PC-9 (cell line): ENCODE measurements at regions not wholly inside any gene's neighbourhood (a gene's known extent, or its start where the extent isn't known, plus 50 kb on each side); places are given as distances from the start of the nearest gene placed in this dataset.

Experiments used
- EZH2 ChIP-seq: fragments of 200-600 bp; sonication (generic); IDR thresholded peaks from 2 replicates; pipeline ENCODE4 v1.8.0; 2017; ENCODE audit warnings: antibody characterized with exemption, low read depth
- TF ChIP-seq, protein P1 (sequence below): fragments of 200-600 bp; sonication (generic); conservative IDR thresholded peaks from 2 replicates; pipeline ENCODE4 v1.6.1; 2017; ENCODE audit warnings: mixed run types, antibody characterized with exemption, mild to moderate bottlenecking, moderate library complexity

GRCh38 chr10:61834519-61834918 is 67.0 kb upstream of the ARID5B start:
- TF ChIP-seq, protein P1, sequence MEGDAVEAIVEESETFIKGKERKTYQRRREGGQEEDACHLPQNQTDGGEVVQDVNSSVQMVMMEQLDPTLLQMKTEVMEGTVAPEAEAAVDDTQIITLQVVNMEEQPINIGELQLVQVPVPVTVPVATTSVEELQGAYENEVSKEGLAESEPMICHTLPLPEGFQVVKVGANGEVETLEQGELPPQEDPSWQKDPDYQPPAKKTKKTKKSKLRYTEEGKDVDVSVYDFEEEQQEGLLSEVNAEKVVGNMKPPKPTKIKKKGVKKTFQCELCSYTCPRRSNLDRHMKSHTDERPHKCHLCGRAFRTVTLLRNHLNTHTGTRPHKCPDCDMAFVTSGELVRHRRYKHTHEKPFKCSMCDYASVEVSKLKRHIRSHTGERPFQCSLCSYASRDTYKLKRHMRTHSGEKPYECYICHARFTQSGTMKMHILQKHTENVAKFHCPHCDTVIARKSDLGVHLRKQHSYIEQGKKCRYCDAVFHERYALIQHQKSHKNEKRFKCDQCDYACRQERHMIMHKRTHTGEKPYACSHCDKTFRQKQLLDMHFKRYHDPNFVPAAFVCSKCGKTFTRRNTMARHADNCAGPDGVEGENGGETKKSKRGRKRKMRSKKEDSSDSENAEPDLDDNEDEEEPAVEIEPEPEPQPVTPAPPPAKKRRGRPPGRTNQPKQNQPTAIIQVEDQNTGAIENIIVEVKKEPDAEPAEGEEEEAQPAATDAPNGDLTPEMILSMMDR: no peak
- no peak for TF ChIP-seq EZH2
